SK-N-MC (cell line): ENCODE measurements at regions not wholly inside any gene's neighbourhood (a gene's known extent, or its start where the extent isn't known, plus 50 kb on each side); places are given as distances from the start of the nearest gene placed in this dataset.

ENCODE experiments used
- EZH2 ChIP-seq: fragments of 200-600 bp; sonication (generic); IDR thresholded peaks from one replicate; pipeline ENCODE4 v1.6.1; 2017; ENCODE audit warnings: antibody characterized with exemption
- FOXP2 ChIP-seq: optimal IDR thresholded peaks from 2 replicates; pipeline ENCODE3; 2011; ENCODE audit warnings: mild to moderate bottlenecking, moderate library complexity; ENCODE audit not compliant: insufficient read depth; ENCODE audit errors: extremely low read length, control extremely low read depth
- POLR2AphosphoS5 ChIP-seq: IDR thresholded peaks from 2 replicates; pipeline ENCODE4 v1.6.1; 2012; ENCODE audit warnings: mild to moderate bottlenecking, low read depth, low read length, borderline replicate concordance

GRCh38 chr12:91861554-91861953, 284.1 kb downstream of the BTG1 start:
- TF ChIP-seq EZH2 (no peak), POLR2AphosphoS5 (no peak), FOXP2 (no peak)
